BJ (cell line): ENCODE measurements at regions not wholly inside any gene's neighbourhood (a gene's known extent, or its start where the extent isn't known, plus 50 kb on each side); places are given as distances from the start of the nearest gene placed in this dataset.

Source experiments
- CTCF ChIA-PET: fragments of 350-600 bp; formaldehyde crosslinking; extraction: SDS; loops from one replicate; lab custom pipeline; 2021; ENCODE audit warnings: antibody characterized with exemption, inconsistent platforms; lab: Yijun Ruan, JAX
- POLR2A ChIA-PET: fragments of 300-600 bp; sonication (Branson Sonifier 250); formaldehyde crosslinking; extraction: SDS; loops from one replicate; lab custom pipeline; 2021; ENCODE audit warnings: antibody characterized with exemption; lab: Charles Lee
- DNase-seq: peaks from one replicate; pipeline ENCODE4 v3.0.0-alpha.2; 2011; ENCODE audit warnings: low read depth
- H3K27me3 ChIP-seq: 2 replicates; pipeline ENCODE4 v1.6.0; 2011; ENCODE audit warnings: low read length; ENCODE audit not compliant: control insufficient read depth, insufficient read depth
- H3K36me3 ChIP-seq: 2 replicates; pipeline ENCODE4 v1.5.1; 2011; ENCODE audit warnings: low read length; ENCODE audit not compliant: control insufficient read depth, insufficient read depth
- H3K4me3 ChIP-seq: 2 replicates; pipeline ENCODE4 v1.5.1; 2011; ENCODE audit warnings: low read depth, mild to moderate bottlenecking, control low read depth, low read length
- TF ChIP-seq, protein P1 (sequence below): IDR thresholded peaks from 2 replicates; pipeline ENCODE4 v1.5.1; 2011; ENCODE audit warnings: low read depth, mild to moderate bottlenecking, control low read depth, inconsistent platforms, low read length, moderate library complexity; ENCODE audit not compliant: insufficient read depth

DNA sequence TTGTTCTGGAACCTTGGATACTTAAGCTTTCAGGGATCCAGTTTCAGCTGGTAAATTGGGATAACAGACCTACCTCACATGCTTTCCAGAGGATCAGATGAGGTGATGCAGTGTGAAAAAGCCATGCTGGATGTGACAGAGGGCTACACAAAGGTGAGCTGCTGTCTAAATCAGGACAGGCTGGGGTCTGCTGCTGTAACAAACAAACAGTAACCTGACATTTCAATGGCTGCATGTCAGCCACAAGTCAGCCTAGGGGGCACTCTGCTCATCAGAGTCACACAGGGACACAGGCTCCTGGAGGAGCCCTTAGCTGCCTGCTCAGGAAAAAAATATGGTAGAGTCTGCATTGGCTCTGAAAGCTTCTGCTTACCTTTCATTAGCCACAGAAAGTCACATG lies 66.7 kb upstream of the EGFLAM start:
- Histone ChIP-seq H3K27me3 (peaks cover 5% of the 10 kb centered on the region), H3K36me3 (no peaks in the 10 kb centered on the region), H3K4me3 (no peak overlapping the region)
- TF ChIP-seq, protein P1, sequence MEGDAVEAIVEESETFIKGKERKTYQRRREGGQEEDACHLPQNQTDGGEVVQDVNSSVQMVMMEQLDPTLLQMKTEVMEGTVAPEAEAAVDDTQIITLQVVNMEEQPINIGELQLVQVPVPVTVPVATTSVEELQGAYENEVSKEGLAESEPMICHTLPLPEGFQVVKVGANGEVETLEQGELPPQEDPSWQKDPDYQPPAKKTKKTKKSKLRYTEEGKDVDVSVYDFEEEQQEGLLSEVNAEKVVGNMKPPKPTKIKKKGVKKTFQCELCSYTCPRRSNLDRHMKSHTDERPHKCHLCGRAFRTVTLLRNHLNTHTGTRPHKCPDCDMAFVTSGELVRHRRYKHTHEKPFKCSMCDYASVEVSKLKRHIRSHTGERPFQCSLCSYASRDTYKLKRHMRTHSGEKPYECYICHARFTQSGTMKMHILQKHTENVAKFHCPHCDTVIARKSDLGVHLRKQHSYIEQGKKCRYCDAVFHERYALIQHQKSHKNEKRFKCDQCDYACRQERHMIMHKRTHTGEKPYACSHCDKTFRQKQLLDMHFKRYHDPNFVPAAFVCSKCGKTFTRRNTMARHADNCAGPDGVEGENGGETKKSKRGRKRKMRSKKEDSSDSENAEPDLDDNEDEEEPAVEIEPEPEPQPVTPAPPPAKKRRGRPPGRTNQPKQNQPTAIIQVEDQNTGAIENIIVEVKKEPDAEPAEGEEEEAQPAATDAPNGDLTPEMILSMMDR = no peak
- DNase-seq = no peak
- POLR2A ChIA-PET = no interaction called here
- CTCF ChIA-PET = interaction anchor here (0.8 to 6.1 kb wide), 14 partner anchors 8 to 779 kb away, joined by 3 to 67 read pairs (median 5); partner anchors contain the start of gene GDNF

DNA sequence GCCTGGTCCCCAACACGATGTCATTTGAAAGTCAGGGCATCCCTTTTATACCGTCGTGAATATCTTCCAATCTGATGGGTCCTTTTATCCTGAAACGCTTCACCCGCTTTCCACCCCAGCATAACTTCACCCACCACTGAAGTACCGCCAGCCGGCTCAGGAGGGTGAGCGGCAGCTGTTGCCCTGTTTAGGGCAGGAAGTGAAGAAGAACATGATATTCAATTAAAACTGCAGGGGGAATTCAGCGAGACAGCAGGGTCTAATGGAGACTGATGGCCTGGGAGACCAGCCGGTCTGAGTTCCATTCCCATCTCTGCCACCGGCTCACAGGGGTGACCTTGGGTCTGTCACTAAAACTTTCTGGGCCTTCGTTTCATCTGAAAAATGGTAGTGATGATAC lies 68.2 kb upstream of the EGFLAM start:
- H3K27me3 ChIP-seq = peaks cover 5% of the 10 kb centered on the region
- POLR2A ChIA-PET = no interaction called here
- CTCF ChIA-PET = interaction anchor here (4.2 to 6.1 kb wide), 2 partner anchors 350 to 354 kb away, joined by 42 to 67 read pairs; partner anchors contain the start of gene GDNF
- H3K36me3 ChIP-seq = no peaks in the 10 kb centered on the region
- TF ChIP-seq, protein P1 = no peak
- no peak overlapping the region for H3K4me3 ChIP-seq
- no peak for DNase-seq

DNA sequence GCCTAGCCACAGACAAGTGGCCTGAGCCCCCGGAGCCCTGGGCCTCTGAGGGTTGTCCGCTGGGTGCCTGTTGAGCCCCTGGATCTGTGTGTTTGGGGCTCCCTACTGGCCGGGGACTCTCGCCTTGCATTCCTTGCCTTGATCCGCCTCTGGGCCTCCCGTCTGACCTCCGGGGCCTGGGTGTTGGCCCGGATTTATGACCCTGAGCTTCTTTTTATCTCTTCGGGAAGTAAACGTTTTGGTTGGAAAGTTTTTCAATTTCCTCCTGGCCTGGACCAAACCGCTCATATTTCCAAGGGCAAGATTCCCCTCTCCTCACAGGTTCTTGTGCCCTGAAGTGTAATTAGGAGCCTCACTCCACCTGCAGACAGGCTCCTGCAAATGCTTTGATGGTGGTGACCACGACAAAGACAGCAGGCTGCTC lies 69.3 kb upstream of the EGFLAM start:
- ChIA-PET CTCF (interaction anchor here (2.1 kb wide), 1 partner anchor 352 kb away, joined by 11 read pairs; no protein-coding TSS in a partner anchor), POLR2A (no interaction called here)
- TF ChIP-seq, protein P1 = no peak
- no peak for DNase-seq
- Histone ChIP-seq H3K4me3 (no peak overlapping the region), H3K36me3 (no peaks in the 10 kb centered on the region), H3K27me3 (peaks cover under 1% of the 10 kb centered on the region; the same call in 1 of the 2 replicates)

DNA sequence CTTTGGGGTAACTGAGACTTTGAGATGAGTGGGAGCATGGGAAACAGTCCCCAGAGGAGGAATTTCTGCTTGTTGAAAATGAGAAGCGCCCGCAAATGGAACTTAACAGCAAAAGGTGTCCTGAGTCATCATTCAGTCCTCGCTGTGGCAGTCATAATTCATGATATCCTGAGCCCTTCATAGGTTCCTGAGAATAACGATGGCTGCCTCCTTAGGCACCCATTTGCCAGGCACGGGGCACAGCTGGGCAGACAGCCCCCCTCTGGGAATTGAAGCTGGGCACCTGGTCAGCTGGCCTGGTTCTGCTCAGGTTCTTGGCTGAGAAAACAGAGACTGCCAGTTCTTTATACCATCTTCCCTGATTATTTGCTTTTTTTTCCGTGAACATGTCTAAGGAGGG lies 69.8 kb upstream of the EGFLAM start:
- Histone ChIP-seq H3K36me3 (no peaks in the 10 kb centered on the region), H3K4me3 (no peak overlapping the region), H3K27me3 (no peaks in the 10 kb centered on the region)
- CTCF ChIA-PET = interaction anchor here (2.1 kb wide), 1 partner anchor 352 kb away, joined by 11 read pairs; no protein-coding TSS in a partner anchor
- POLR2A ChIA-PET = no interaction called here
- TF ChIP-seq, protein P1 = no peak
- DNase-seq = no peak

DNA sequence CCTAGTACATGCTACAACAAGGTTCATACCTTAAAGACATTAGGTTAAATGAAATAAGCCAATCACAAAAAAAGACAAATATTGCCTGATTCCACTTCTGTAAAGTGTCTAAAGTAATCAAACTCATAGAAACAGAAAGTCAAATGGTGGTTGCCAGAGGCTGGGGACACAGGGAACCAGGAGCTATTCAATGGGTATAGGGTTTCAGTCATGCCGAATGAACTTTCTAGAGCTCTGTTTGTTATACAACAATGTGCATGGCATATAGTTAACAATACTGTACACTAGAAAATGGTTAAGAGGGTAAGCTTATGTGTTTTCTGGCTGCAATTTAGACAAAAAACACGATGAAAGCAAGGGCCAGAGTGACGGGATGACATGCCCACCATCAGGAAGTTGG lies 70.8 kb upstream of the EGFLAM start:
- no peak overlapping the region for H3K4me3 ChIP-seq
- TF ChIP-seq, protein P1 = no peak
- ChIA-PET POLR2A (no interaction called here), CTCF (interaction anchor here (2.1 kb wide), 1 partner anchor 351 kb away, joined by 11 read pairs; no protein-coding TSS in a partner anchor)
- H3K27me3 ChIP-seq = no peaks in the 10 kb centered on the region
- DNase-seq = no peak
- no peaks in the 10 kb centered on the region for H3K36me3 ChIP-seq
